ENCODE measurements at regions not wholly inside any gene's neighbourhood (a gene's known extent, or its start where the extent isn't known, plus 50 kb on each side); places are given as distances from the start of the nearest gene placed in this dataset.

GRCh38 chr20:22217712-22218352, 366.5 kb downstream of the FOXA2 start:
- no peaks in the 10 kb centered on the region for H3K36me3 ChIP-seq (ENCODE audit: control insufficient read depth, insufficient read depth, low read length)
- no peaks in the 10 kb centered on the region for H3K9me3 ChIP-seq
- no peaks in the 10 kb centered on the region for H3K4me1 Mint-ChIP-seq (ENCODE audit: low read depth, unreplicated experiment)
- no peak overlapping the region for H3K4me3 Mint-ChIP-seq (ENCODE audit: unreplicated experiment)
- no peak overlapping the region for H3K27ac Mint-ChIP-seq (ENCODE audit: unreplicated experiment)
- no peaks in the 10 kb centered on the region for H3K4me1 ChIP-seq
- H3K4me3 ChIP-seq (ENCODE audit: low read depth, low read length), result no peak overlapping the region
- no TSS peak for BruUV-seq (replicated peaks)
- no peak for TF ChIP-seq CTCF (IDR thresholded peaks at IDR 0.05; ENCODE audit: insufficient read depth in 1 of 2, low read depth in 1 of 2, low read length in 1 of 2, severe bottlenecking in 1 of 2, unreplicated experiment in 1 of 2)
- H3K9me3 Mint-ChIP-seq (ENCODE audit: unreplicated experiment), result no peaks in the 10 kb centered on the region
- CTCF ChIA-PET, result no interaction called here
- POLR2A ChIA-PET, result no interaction called here
- peaks cover 27% of the 10 kb centered on the region for H3K27me3 Mint-ChIP-seq (ENCODE audit: insufficient read depth, unreplicated experiment)
- H3K27me3 ChIP-seq (replicated peaks; ENCODE audit: control insufficient read depth, insufficient read depth, low read length), result no peaks in the 10 kb centered on the region; the same call in 1 of the 2 replicates
- intact Hi-C loops (cut with micrococcal nuclease; ENCODE audit: unreplicated experiment), result no loop called here
- DNase-seq, result no peak
- no peaks in the 10 kb centered on the region for H3K36me3 Mint-ChIP-seq (ENCODE audit: insufficient read depth, unreplicated experiment)

GRCh38 chr20:22216984-22217383, 367.4 kb downstream of the FOXA2 start:
- intact Hi-C loops (cut with micrococcal nuclease; ENCODE audit: unreplicated experiment), result no loop called here
- H3K4me3 Mint-ChIP-seq (ENCODE audit: unreplicated experiment), result no peak overlapping the region
- no peaks in the 10 kb centered on the region for H3K36me3 ChIP-seq (ENCODE audit: control insufficient read depth, insufficient read depth, low read length)
- TF ChIP-seq CTCF (IDR thresholded peaks at IDR 0.05; ENCODE audit: insufficient read depth in 1 of 2, low read depth in 1 of 2, low read length in 1 of 2, severe bottlenecking in 1 of 2, unreplicated experiment in 1 of 2), result no peak
- CTCF ChIA-PET, result no interaction called here
- H3K36me3 Mint-ChIP-seq (ENCODE audit: insufficient read depth, unreplicated experiment), result no peaks in the 10 kb centered on the region
- H3K4me3 ChIP-seq (ENCODE audit: low read depth, low read length), result no peak overlapping the region
- no peaks in the 10 kb centered on the region for H3K9me3 Mint-ChIP-seq (ENCODE audit: unreplicated experiment)
- DNase-seq, result no peak
- no peaks in the 10 kb centered on the region; the same call in 1 of the 2 replicates for H3K27me3 ChIP-seq (replicated peaks; ENCODE audit: control insufficient read depth, insufficient read depth, low read length)
- H3K4me1 Mint-ChIP-seq (ENCODE audit: low read depth, unreplicated experiment), result no peaks in the 10 kb centered on the region
- no peaks in the 10 kb centered on the region for H3K4me1 ChIP-seq
- BruUV-seq (replicated peaks), result no TSS peak
- no peaks in the 10 kb centered on the region for H3K9me3 ChIP-seq
- POLR2A ChIA-PET, result no interaction called here
- H3K27ac Mint-ChIP-seq (ENCODE audit: unreplicated experiment), result no peak overlapping the region
- peaks cover 28% of the 10 kb centered on the region for H3K27me3 Mint-ChIP-seq (ENCODE audit: insufficient read depth, unreplicated experiment)

GRCh38 chr20:22214296-22214695, 370.1 kb downstream of the FOXA2 start:
- intact Hi-C loops (cut with micrococcal nuclease; ENCODE audit: unreplicated experiment), result no loop called here
- Mint-ChIP-seq H3K4me3 (ENCODE audit: unreplicated experiment) (no peak overlapping the region), H3K36me3 (ENCODE audit: insufficient read depth, unreplicated experiment) (no peaks in the 10 kb centered on the region), H3K27me3 (ENCODE audit: insufficient read depth, unreplicated experiment) (peaks cover 25% of the 10 kb centered on the region), H3K9me3 (ENCODE audit: unreplicated experiment) (no peaks in the 10 kb centered on the region), H3K27ac (ENCODE audit: unreplicated experiment) (no peak overlapping the region), H3K4me1 (ENCODE audit: low read depth, unreplicated experiment) (no peaks in the 10 kb centered on the region)
- POLR2A ChIA-PET, result no interaction called here
- H3K4me3 ChIP-seq (ENCODE audit: low read depth, low read length), result no peak overlapping the region
- H3K4me1 ChIP-seq, result no peaks in the 10 kb centered on the region
- CTCF ChIA-PET, result no interaction called here
- H3K36me3 ChIP-seq (ENCODE audit: control insufficient read depth, insufficient read depth, low read length), result no peaks in the 10 kb centered on the region
- H3K27me3 ChIP-seq (replicated peaks; ENCODE audit: control insufficient read depth, insufficient read depth, low read length), result no peaks in the 10 kb centered on the region; the same call in 1 of the 2 replicates
- no peak for DNase-seq
- H3K9me3 ChIP-seq, result no peaks in the 10 kb centered on the region
- no TSS peak for BruUV-seq (replicated peaks)
- no peak for TF ChIP-seq CTCF (IDR thresholded peaks at IDR 0.05; ENCODE audit: insufficient read depth in 1 of 2, low read depth in 1 of 2, low read length in 1 of 2, severe bottlenecking in 1 of 2, unreplicated experiment in 1 of 2)

Measured in Caco-2 (cell line).